GDM1 (cell line): ENCODE measurements at regions not wholly inside any gene's neighbourhood (a gene's known extent, or its start where the extent isn't known, plus 50 kb on each side); places are given as distances from the start of the nearest gene placed in this dataset.

Experiments
- DNase-seq: peaks from one replicate; lab custom pipeline; 2025; lab: John Stamatoyannopoulos, UW

- no peak for DNase-seq
These were observed 87.2 kb upstream of the UNC5B start for GRCh38 chr10:71124921-71125748.

DNA sequence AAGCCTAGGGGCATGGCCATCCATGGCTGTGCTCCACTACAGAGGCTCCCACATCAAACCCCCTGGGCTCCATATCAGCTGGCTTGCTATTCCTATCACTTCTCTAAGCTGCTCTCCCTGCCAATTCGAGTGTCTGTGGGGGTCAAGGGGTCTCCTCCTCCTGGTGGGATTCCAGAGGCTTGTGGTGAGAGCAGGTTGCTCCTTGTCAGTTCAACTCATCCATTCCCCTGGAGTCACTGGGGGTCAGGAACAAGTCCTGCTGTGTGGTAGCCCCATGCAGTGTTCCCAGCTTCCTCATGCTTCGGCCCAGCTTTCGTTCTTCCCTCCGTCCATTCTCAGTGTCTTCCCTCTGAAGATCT is 86.6 kb upstream of the UNC5B start:
- DNase-seq = no peak

GRCh38 chr10:71126432-71126831 is 85.9 kb upstream of the UNC5B start:
- no peak for DNase-seq

DNA sequence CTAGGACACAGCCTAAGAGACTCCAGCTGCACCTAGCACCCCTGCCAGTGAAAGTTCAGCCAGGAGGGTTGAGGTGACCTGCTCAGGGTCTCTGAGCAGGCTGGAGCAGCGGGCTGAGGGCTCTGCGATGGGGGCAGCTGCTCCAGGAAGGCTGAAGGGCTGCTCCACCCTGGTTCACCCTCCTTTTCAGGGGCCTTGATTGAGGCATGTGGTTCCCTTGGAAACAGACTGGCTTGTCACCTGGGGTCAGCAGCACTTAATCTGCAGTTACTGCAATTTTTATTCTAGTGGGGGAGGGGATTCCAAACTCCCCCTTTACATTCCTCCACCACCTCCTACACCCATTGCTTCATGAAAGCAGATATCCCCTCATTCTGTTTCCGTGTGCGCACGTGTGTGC is 85.3 kb upstream of the UNC5B start:
- no peak for DNase-seq

GRCh38 chr10:71127773-71128172 is 84.6 kb upstream of the UNC5B start:
- DNase-seq = no peak

DNA sequence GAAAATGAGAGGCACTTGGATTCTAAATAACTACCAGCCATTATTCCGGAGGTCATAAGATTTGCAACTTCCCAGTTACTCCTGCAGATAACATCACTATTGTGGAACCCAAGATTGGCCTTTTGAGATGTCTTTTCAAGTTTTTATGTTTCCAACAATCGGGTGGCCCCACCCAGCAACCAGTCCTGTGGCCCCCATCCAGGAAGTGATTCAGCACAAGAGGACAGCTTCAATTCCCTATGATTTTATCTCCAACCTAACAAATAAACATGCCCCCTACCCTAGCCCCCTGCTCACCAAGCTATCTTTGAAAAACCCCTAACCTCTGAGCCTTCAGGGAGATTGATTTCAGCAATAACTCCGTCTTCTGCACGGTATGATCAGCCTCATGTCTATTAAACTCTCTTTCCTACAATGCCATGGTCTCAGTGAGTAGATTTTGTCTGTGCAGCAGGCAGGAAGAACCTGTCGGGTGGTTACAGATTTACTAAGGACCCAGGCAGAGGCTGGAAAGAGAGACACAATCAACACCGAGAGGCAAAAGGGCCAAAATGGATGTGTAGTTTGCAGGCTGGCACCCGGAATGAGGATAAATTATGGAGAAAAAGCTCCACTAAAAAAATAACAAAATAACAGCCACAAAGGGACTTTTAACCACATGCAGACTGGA is 83.9 kb upstream of the UNC5B start:
- no peak for DNase-seq

- DNase-seq = no peak
These were observed 81.3 kb upstream of the UNC5B start for GRCh38 chr10:71131096-71131495.

GRCh38 chr10:71131508-71132088 is 80.8 kb upstream of the UNC5B start:
- no peak for DNase-seq

- DNase-seq = no peak
These were observed 80.0 kb upstream of the UNC5B start for GRCh38 chr10:71132321-71132810.

- no peak for DNase-seq
These were observed 78.4 kb upstream of the UNC5B start for GRCh38 chr10:71133710-71134686.

GRCh38 chr10:71134732-71135211 is 77.6 kb upstream of the UNC5B start:
- no peak for DNase-seq

DNA sequence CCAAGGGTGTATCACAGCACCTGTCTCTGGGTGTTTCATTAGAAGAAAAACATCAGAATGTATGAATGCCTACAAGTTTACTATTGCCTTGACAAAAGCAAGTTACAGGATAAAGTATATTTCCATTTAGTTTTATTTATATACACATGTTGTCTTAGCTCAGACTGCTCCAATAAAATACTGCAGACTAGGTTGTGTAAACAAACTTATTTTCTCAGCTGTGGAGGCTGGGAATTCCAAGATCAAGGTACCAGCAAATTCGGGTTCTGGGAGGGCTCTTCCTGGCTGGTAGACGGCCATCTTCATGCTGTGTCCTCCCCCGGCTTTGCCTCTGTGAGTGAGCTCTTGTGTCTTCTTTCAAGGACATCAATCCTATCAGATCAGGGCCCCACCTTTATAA is 77.1 kb upstream of the UNC5B start:
- no peak for DNase-seq

DNA sequence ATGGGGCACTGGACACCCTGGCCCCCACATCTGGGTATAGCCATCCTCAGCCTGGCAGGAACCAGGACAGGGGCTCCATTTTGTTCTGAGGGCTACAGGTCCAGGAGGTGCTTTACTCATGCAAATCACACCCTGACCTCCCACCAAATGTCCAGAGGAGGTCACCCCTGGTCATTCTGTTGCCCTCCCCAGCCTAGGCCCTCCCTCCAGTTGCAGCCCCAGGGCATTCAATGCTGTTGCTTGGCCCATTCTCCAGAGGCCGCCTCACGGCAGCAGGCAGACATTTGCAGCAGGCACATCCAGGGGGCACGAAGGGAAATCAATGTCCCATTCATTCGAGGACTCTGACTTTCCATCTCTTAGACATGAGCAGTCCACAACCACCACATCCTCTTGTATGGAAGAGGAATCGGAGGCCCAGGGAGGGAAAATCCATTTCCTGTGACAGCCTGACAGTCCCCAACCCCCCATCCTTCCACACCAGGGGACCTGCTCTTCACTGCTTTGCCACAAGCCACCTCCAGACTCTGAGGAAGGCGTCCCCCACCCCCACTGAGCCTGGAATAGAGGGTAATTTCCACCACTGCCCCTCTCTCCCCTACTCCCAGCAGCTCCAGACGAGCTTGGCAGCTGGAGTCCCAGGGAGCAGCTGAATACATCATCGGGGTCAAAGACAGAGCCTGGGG is 76.2 kb upstream of the UNC5B start:
- no peak for DNase-seq

- no peak for DNase-seq
These were observed 74.7 kb upstream of the UNC5B start for GRCh38 chr10:71137701-71138100.

DNA sequence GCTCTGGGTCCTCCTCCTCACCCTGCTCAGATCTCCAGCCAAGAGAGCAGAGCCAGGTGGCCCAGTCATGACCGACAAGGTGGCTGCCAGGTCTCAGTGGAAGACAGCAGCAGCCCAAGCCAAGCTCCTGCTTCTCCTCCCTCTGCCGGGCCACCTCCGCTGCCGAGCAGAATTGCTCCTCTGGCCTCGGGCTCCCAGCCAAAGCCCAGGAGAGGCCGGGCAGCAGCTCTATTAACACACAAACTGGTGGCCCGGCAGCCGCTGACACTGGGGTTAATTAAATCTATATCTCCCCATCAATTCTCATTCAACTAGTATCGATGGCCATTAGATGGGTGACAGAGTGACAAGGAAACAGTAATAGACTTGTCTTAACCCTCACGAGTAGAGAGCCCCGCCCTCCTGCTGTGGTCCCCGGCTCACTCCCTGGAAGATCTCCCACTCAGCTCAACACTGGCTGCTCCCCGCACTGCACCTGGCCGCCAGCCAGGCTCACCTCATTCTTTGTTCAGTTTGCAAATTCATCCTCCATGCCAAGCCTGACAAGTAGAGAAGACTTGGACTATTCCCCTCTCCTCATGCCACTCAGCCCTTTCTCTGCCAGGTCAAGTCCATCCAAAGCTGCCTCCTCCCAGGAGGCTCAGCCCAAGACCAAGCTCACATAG is 74.1 kb upstream of the UNC5B start:
- DNase-seq = no peak

GRCh38 chr10:71141528-71141927 is 70.8 kb upstream of the UNC5B start:
- no peak for DNase-seq

- DNase-seq = no peak
These were observed 69.2 kb upstream of the UNC5B start for GRCh38 chr10:71143170-71143569.

- no peak for DNase-seq
These were observed 68.8 kb upstream of the UNC5B start for GRCh38 chr10:71143610-71144009.

DNA sequence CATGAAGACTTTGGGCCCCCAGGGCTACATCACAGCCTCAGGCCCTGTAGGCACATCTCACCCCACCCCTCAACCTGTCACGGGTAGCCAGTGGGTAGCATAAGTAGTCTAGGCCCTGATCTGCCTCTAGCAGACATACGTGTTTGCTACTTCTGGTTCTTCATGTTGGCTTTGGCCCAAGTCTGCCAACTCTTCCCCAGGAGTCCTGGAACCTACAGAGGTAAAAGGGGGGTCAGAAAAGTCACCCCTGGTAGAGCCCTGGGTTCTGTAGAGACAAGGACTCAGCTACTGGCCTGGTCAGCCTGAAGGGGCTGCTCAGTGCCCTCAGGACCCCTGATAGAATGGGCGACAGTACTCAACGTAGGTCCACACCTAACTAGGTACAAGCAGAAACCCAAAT is 67.5 kb upstream of the UNC5B start:
- DNase-seq = no peak

GRCh38 chr10:71145352-71145945 is 66.9 kb upstream of the UNC5B start:
- no peak for DNase-seq
